Testis (tissue), 2 donors: ENCODE measurements at regions not wholly inside any gene's neighbourhood (a gene's known extent, or its start where the extent isn't known, plus 50 kb on each side); places are given as distances from the start of the nearest gene placed in this dataset.
"Not testable (repeated sequence)": the region's sequence is repeated elsewhere in the genome, so short reads cannot be mapped to it uniquely, and the experiment has no call there.

ENCODE experiments used
- DNase-seq: peaks from one replicate; pipeline ENCODE4 v3.0.0-alpha.2; 2019
- H3K27ac ChIP-seq, 2 donors: fragments of 200-600 bp; sonication (generic); one replicate each; pipeline ENCODE4 v1.5.1; 2019
- H3K27me3 ChIP-seq: fragments of 200-600 bp; sonication (generic); one replicate; pipeline ENCODE4 v1.5.1; 2019
- H3K36me3 ChIP-seq: fragments of 200-600 bp; sonication (generic); one replicate; pipeline ENCODE4 v1.5.1; 2017; ENCODE audit warnings: low read depth; ENCODE audit errors: missing control alignments
- H3K4me1 ChIP-seq: fragments of 200-600 bp; sonication (generic); one replicate; pipeline ENCODE4 v1.5.1; 2019
- H3K4me3 ChIP-seq, 2 donors: fragments of 200-600 bp; sonication (generic); one replicate each; pipeline ENCODE4 v1.5.1; 2017 to 2019
- H3K9me3 ChIP-seq: fragments of 200-600 bp; sonication (generic); one replicate; pipeline ENCODE4 v1.5.1; 2017
- CTCF ChIP-seq, 3 experiments: fragments of 450-650 bp in 2 of 3; fragments of 200-600 bp in 1 of 3; sonication (generic) in 1 of 3; IDR thresholded peaks; one replicate each; pipeline ENCODE4 v1.5.1; 2016 to 2019; ENCODE audit warnings: antibody characterized with exemption in 3 of 3, mild to moderate bottlenecking in 2 of 3, moderate library complexity in 1 of 3
- POLR2A ChIP-seq: fragments of 450-650 bp; IDR thresholded peaks from one replicate; pipeline ENCODE4 v1.6.1; 2017; ENCODE audit warnings: antibody characterized with exemption, mild to moderate bottlenecking, moderate library complexity
- WGBS, 2 donors: methylation state at CpG; one replicate each; pipeline ENCODE4 v1.1.5; 2018; 5-methylcytosine and 5-hydroxymethylcytosine counted together
- intact Hi-C: fragments of 100-400 bp; cut with DNase I; formaldehyde crosslinking; loops from one replicate; pipeline ENCODE4 v1.15.1; 2023; ENCODE audit warnings: low total_unique reads

GRCh38 chr5:104084896-104085295 lies 522.3 kb upstream of the NUDT12 start:
- Histone ChIP-seq H3K4me1 (no peaks in the 10 kb centered on the region), H3K27ac (no peak overlapping the region), H3K36me3 (no peaks in the 10 kb centered on the region), H3K4me3 (no peak overlapping the region), H3K9me3 (no peaks in the 10 kb centered on the region), H3K27me3 (no peaks in the 10 kb centered on the region)
- 84 to 88% methylated on average over 2 of the region's 2 CpGs for WGBS, 2 donors
- no peak for TF ChIP-seq CTCF (IDR thresholded peaks at IDR 0.05)
- no peak for TF ChIP-seq POLR2A
- DNase-seq, result no peak
- intact Hi-C loops, result no loop called here

- intact Hi-C loops, result no loop called here
- no peak for TF ChIP-seq CTCF (IDR thresholded peaks at IDR 0.05)
- no peak for TF ChIP-seq POLR2A
Measured at GRCh38 chr5:104082754-104083153, 520.2 kb upstream of the NUDT12 start.

GRCh38 chr5:104081232-104081631 lies 518.6 kb upstream of the NUDT12 start:
- H3K27me3 ChIP-seq, result no peaks in the 10 kb centered on the region
- DNase-seq, result no peak
- intact Hi-C loops, result no loop called here
- no peaks in the 10 kb centered on the region for H3K36me3 ChIP-seq
- no peaks in the 10 kb centered on the region for H3K9me3 ChIP-seq
- no peak overlapping the region for H3K4me3 ChIP-seq
- no peak overlapping the region for H3K27ac ChIP-seq
- H3K4me1 ChIP-seq, result no peaks in the 10 kb centered on the region
- no peak for TF ChIP-seq POLR2A
- no peak for TF ChIP-seq CTCF (IDR thresholded peaks at IDR 0.05)

More at GRCh38 chr5:104082754-104083153, 520.2 kb upstream of the NUDT12 start:
- Histone ChIP-seq H3K27ac (no peak overlapping the region), H3K36me3 (no peaks in the 10 kb centered on the region), H3K27me3 (no peaks in the 10 kb centered on the region), H3K4me3 (no peak overlapping the region), H3K9me3 (no peaks in the 10 kb centered on the region), H3K4me1 (no peaks in the 10 kb centered on the region)
- 86 to 93% methylated on average over 2 of the region's 2 CpGs for WGBS, 2 donors
- no peak for DNase-seq

GRCh38 chr5:104080646-104081175 lies 518.1 kb upstream of the NUDT12 start:
- 59 to 79% methylated on average over 2 of the region's 2 CpGs for WGBS, 2 donors
- DNase-seq, result no peak
- H3K36me3 ChIP-seq, result no peaks in the 10 kb centered on the region
- no peaks in the 10 kb centered on the region for H3K4me1 ChIP-seq
- intact Hi-C loops, result no loop called here
- no peaks in the 10 kb centered on the region for H3K27me3 ChIP-seq
- TF ChIP-seq POLR2A (no peak), CTCF (IDR thresholded peaks at IDR 0.05) (no peak)
- no peak overlapping the region for H3K27ac ChIP-seq
- H3K4me3 ChIP-seq, result no peak overlapping the region
- no peaks in the 10 kb centered on the region for H3K9me3 ChIP-seq

GRCh38 chr5:104079861-104080645 lies 517.5 kb upstream of the NUDT12 start:
- H3K27ac ChIP-seq, H3K4me1 ChIP-seq, H3K36me3 ChIP-seq, intact Hi-C loops, H3K27me3 ChIP-seq, H3K4me3 ChIP-seq, DNase-seq, H3K9me3 ChIP-seq: not testable (repeated sequence)
- WGBS, 2 donors, result 92 to 94% methylated on average over 18 to 29 of the region's 29 CpGs
